ENCODE measurements at regions not wholly inside any gene's neighbourhood (a gene's known extent, or its start where the extent isn't known, plus 50 kb on each side); places are given as distances from the start of the nearest gene placed in this dataset.

- TF ChIP-seq POLR2A (IDR thresholded peaks at IDR 0.05): no peak
- TF ChIP-seq, protein P1, sequence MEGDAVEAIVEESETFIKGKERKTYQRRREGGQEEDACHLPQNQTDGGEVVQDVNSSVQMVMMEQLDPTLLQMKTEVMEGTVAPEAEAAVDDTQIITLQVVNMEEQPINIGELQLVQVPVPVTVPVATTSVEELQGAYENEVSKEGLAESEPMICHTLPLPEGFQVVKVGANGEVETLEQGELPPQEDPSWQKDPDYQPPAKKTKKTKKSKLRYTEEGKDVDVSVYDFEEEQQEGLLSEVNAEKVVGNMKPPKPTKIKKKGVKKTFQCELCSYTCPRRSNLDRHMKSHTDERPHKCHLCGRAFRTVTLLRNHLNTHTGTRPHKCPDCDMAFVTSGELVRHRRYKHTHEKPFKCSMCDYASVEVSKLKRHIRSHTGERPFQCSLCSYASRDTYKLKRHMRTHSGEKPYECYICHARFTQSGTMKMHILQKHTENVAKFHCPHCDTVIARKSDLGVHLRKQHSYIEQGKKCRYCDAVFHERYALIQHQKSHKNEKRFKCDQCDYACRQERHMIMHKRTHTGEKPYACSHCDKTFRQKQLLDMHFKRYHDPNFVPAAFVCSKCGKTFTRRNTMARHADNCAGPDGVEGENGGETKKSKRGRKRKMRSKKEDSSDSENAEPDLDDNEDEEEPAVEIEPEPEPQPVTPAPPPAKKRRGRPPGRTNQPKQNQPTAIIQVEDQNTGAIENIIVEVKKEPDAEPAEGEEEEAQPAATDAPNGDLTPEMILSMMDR (IDR thresholded peaks at IDR 0.05): no peak
- TF ChIP-seq EP300 (IDR thresholded peaks at IDR 0.05): no peak
These were observed 223.3 kb upstream of the TCERG1L start for GRCh38 chr10:131534836-131535235.
